Epithelial cell of esophagus (primary cell): ENCODE measurements at regions not wholly inside any gene's neighbourhood (a gene's known extent, or its start where the extent isn't known, plus 50 kb on each side); places are given as distances from the start of the nearest gene placed in this dataset.
"Not testable (repeated sequence)": the region's sequence is repeated elsewhere in the genome, so short reads cannot be mapped to it uniquely, and the experiment has no call there.

Experiments
- DNase-seq: peaks from one replicate; pipeline ENCODE4 v3.0.0; 2010; ENCODE audit warnings: low read depth
- H3K4me3 ChIP-seq: 2 replicates; pipeline ENCODE4 v1.5.1; 2011; ENCODE audit warnings: mild to moderate bottlenecking, low read length, control low read depth
- TF ChIP-seq, protein P1 (sequence below): IDR thresholded peaks from 2 replicates; pipeline ENCODE4 v1.5.1; 2011; ENCODE audit warnings: low read depth, mild to moderate bottlenecking, low read length, control low read depth, inconsistent platforms; ENCODE audit not compliant: insufficient read depth; ENCODE audit errors: missing control alignments

GRCh38 chr1:121587777-121588176 lies 403.0 kb downstream of the SRGAP2C start:
- DNase-seq, result peak; percentile 75
- TF ChIP-seq, protein P1, sequence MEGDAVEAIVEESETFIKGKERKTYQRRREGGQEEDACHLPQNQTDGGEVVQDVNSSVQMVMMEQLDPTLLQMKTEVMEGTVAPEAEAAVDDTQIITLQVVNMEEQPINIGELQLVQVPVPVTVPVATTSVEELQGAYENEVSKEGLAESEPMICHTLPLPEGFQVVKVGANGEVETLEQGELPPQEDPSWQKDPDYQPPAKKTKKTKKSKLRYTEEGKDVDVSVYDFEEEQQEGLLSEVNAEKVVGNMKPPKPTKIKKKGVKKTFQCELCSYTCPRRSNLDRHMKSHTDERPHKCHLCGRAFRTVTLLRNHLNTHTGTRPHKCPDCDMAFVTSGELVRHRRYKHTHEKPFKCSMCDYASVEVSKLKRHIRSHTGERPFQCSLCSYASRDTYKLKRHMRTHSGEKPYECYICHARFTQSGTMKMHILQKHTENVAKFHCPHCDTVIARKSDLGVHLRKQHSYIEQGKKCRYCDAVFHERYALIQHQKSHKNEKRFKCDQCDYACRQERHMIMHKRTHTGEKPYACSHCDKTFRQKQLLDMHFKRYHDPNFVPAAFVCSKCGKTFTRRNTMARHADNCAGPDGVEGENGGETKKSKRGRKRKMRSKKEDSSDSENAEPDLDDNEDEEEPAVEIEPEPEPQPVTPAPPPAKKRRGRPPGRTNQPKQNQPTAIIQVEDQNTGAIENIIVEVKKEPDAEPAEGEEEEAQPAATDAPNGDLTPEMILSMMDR, result no peak

DNA sequence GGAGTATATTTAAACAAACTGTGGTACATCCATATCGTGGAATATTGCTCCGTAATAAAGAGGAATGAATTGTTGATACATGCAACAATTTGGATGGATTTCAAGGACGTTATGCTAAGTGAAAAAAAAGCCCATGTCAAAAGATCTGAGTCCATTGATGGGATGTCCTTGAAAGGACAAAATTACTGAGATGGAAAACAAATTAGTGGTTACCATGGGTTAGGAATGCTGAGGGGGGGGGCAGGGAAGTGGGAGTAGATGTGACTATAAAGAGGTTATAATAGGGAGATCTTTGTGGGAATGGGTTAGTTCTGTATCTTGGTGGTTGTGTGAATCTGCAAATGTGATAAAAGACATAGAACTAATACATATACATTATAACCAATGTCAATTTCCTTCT lies 409.3 kb downstream of the SRGAP2C start:
- no peak overlapping the region for H3K4me3 ChIP-seq
- DNase-seq, result no peak
- TF ChIP-seq, protein P1, result no peak

More at GRCh38 chr1:121587777-121588176, 403.0 kb downstream of the SRGAP2C start:
- no peak overlapping the region for H3K4me3 ChIP-seq

DNA sequence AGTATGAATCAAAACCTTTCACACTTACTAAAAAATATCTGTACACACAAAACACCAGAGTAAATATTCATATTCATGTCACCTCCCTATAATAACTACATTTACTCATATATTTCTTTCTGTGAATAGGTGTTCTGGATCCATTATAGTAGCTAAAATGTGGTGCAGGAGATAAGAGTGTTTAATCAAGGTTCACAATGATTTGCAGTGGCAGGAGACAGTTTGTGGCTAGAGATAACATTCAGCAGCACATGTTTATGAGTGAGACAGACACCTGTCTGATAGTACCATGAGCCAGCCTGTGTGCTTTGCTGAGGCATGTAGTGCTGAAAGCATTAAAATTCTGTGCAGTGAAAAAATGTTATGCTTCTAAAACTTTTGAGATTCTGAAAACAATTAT lies 410.3 kb downstream of the SRGAP2C start:
- TF ChIP-seq, protein P1, result no peak
- no peak overlapping the region for H3K4me3 ChIP-seq
- no peak for DNase-seq

GRCh38 chr1:121604843-121605444 lies 420.2 kb downstream of the SRGAP2C start:
- not testable (repeated sequence) for DNase-seq, H3K4me3 ChIP-seq

- H3K4me3 ChIP-seq, DNase-seq: not testable (repeated sequence)
Observed at GRCh38 chr1:121607499-121607898, 422.7 kb downstream of the SRGAP2C start.
